ENCODE measurements at regions not wholly inside any gene's neighbourhood (a gene's known extent, or its start where the extent isn't known, plus 50 kb on each side); places are given as distances from the start of the nearest gene placed in this dataset.
"Not testable (repeated sequence)": the region's sequence is repeated elsewhere in the genome, so short reads cannot be mapped to it uniquely, and the experiment has no call there.

DNA sequence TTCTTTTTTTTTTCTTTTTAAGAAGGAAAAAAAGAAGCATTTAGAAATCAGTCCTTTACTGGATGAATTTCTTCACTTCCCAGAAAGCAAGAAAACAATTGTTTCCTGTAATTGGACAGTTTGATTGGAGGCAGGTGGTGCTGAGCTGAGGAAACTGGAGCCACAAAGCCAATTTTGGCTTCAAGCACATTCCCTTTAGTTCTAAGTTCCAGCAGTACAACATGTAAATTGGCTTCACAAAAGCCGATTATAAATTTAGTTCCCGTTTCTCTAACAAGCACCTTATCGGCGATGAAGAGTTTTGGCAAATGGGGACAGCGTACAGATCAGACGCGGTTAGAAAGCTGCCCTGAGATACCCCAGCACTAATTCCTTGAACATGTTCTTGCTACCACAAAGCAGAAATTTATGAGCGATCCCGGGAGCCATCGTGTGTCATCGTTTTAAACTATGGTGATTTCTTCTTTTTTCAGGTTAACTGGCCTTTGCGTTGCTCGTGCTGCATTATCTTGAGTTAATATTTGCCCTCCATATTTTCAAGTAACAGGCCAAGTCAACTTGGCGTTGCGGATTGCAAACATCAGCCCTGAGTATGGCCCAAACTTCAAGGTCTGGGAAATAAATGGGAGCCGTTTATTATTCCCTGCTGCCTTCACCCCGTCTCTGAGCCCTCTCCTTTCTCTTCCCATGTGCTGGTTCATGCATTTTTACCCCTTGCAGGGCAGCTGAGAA, 190.4 kb upstream of the ID2 start:
- DNase-seq: no peak

DNA sequence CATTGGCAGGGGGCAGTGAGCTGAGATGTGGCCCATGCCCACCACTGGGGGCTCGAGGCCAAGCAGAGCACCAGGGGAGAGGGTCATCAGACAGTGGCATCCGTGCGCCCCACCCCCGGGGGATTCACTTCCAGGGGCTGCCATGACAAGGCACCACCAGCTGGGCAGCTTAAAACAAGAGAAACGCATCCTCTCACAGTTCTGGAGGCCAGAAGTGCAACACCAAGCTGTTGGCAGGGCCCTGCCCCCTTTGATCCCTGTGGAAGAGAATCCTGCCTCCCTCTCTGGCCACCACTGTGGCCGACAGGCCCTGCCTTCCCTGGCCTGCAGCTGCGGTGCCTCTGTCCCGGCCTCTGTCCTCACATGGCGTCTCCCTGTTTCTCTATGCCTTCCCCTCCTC, 187.7 kb upstream of the ID2 start:
- DNase-seq: no peak

DNA sequence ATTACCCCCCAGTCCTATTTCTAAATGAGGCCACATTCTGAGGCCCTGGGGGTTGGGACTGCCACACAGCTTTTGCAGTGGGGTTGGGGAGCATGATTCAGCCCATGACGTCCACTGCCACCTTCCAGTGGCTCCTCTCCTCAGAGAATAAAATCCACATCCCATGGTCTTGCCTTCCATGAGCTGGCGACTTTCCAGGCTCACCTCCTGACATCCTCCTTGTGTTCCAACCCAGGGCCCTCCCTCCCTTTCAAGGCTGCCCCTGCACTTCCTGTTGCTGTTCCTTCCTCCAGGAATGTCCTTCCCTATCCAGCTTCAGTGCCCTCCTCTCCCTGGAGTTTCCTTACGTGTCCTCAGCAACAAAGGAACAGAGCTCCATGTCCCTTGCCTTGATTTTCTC, 187.3 kb upstream of the ID2 start:
- DNase-seq: no peak

DNA sequence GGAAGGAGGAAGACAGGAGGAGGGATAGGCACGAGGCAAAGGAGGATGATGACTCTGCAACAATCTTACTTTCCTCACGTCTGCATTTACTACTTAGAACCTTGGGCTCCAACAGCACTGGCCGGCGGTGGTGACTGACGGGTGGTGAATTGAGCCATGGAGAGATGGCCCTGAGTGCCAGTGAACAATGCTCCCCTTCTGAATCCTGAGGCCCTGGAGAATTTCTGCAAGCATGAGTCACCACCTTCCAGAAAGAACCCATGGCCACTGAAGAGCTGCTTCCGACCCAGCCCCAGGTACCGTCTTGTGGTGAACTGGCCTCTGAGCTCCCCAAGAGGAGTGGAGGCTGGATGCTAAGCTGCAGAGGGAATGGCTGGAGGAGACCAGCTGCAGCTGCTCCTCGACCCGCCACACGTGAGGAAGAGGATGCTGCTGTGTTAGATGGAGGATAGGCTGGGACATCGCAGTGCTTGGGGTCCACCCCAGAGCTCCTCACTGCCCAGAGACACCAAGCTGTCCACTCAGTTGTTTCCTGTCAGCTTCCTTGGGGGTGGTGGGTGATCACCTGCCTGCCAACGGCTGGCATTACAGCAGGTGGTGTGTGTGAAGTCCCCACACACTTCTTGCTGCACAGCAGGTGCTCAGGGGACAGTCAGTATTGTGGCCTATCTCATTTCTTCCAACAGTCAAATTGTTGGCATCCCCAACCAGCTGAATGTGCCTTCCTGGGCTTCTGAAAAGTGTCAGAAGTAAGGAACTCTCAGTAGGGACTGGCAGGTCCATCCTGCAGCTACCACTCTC, 186.5 kb upstream of the ID2 start:
- no peak for DNase-seq

- DNase-seq: no peak
These were observed 185.8 kb upstream of the ID2 start for GRCh38 chr2:8496079-8496478.

DNA sequence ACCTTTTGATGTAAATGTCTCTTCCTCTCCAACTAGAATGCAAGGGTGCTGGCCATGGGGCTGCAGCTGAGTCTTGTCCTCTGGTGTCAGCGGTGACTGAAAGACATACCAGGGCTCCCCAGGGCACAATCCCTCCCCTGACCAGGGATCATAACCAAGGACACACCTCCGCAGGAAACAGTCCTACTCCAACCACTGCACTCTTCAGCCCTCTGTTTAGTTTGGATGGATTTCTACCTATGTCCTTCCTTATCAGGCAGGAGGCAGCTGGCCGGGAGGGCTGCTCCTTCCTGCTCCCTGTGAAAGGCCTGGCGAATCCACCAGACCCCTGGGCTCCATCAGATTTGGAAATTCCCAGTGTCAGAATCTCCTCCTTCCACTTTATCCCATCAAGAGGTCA, 185.2 kb upstream of the ID2 start:
- DNase-seq: no peak

DNA sequence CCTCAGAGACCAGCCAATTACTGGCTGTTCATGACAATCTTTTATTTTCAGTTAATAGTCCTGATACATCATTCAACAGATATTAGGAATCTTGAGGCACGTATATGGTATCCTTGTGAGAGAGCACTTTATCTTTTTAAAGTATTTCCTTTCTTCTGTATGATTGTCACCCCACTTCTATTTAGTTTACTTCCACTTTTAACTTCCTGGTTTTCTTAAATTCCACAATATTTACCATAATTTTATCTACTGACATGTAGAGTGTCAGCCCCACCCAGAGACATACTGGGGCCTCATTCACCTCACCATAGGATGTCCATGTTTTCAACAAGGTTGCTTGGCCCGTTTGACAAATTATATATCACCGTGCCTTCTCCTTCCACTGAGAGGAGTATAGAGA, 182.9 kb upstream of the ID2 start:
- DNase-seq: no peak

DNA sequence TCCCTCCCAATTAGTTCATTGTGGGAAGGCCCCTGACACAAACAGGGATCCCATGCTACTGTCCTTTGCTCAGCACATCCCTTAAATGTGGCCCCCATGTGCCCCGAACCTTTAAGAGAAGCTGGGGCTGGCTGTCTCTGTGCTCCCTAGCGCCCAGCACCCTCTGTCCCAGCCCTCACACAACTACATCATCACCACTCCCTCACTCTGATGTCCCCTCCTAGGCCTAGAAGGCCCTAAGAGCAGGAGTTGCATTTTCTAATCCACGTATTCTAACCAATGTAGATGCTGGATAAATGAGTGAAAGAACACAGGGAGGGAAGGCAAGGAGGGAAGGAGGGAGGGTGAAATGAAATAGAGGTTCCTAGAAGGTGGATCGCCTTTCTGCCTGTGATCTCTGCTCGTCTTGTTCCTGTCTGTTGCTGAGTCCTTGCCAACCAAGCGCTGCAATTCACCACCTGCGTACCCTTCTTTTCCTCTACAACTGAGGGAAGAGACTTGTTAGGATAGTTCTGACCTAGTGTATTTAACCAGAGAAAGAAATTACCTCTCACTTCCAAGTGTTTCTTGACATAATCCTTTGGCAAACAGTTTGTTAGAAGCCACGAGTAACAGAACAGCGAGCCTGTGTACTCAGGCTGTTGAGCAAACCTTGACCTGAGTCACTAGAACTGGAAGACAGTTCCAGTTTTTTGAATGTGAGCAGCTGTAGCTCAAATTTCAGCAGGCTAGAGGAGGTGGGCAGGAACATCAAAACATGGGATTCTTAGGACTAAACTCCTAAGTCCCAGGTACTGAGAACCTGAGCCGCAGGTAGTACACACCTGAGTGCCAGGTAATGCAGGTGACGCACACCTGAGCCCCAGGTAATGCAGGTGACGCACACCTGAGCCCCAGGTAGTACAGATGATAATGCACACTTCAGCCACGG, 181.5 kb upstream of the ID2 start:
- DNase-seq: no peak

DNA sequence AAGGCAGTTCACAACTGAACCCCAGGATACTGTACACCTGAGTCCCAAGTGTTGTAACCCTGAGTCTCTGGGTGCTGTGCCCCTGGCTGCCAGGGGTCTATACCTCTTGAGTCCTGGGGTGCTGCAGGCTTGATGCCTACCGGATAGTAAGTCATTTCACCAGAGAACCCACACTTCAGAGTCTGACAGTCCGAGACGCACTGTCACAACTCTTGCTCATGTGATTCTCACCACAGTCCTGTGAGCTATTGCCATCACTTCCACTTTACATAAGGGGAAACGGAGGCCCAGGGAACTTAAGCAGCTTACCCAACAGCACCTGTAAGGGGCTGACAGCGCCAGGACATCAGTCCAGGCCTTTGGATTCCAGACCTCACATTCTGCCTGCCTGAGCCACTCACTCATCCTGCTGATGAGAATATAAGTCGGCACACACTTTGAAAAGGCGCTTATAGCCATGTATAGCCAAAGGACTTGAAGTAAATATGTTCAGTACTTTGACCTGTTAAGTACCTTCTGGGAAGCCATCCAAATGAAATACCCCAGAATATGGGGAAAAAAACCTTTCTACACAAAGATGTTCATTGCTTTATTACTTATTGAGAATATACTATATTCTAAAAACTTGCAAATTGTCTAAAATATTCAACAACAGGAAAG, 180.7 kb upstream of the ID2 start:
- no peak for DNase-seq

DNA sequence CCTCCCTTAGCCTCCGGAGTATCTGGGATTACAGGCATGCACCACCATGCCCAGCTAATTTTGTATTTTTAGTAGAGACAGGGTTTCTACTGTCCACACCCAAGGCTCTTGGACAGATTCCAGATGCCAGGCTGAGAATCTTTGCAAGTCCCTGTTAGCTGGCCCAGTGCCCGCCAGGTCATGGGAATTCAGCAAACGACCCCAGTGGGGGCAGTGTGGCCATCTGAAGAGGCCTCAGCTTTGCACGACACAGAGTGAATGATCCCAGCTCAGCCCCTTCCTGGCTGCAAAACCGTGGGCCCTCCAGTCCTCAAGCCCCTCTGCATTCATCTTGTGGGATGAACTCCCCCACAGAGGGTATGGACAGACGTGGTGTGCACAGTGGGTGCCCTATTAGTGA, 179.5 kb upstream of the ID2 start:
- no peak for DNase-seq

DNA sequence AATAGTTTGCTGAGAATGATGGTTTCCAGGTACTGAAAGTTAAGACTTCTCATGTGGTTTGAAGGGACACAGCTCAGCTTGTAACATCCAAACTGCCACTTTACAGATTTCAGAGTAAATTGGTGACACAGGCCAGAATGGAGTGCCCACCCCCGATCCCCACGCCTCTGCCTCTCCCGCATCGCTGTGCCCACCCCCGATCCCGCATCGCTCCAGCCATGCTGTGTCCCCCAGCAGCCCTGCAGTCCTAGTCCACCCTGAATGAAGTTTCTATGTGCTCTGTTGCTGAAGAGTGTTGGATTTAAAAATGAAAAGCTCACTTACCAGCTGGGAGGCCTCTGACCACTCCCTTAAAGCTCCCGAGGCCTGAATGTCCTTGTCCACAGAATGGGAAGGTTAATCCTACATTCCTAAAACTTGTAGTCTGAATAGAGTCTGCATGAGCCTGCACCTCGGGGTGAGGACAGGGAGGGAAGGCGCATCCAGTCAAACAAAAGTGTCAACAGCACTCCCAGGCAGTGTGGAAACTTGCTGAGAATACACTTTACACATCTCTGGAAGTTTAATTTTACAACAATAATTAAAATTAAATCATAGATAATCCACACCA, 176.4 kb upstream of the ID2 start:
- DNase-seq: no peak

DNA sequence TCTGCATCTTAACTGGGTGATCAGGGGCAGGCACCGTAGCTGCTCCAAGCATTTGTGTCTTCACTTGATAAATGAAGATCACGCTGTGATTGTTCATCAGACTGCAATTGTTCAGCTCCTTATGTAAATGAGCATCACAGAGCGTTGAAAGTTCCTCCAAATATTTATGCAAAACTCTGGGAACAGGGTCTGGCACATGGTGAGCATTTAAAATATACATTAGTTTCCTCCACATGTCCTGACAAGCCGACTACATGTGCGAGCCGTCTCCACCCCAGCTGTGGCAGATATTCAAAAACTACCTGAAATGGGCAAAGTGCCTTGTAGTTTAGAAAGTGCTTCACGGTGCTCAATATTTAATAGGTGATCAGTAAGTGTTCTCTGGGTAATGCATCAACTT, 175.1 kb upstream of the ID2 start:
- DNase-seq: no peak

DNA sequence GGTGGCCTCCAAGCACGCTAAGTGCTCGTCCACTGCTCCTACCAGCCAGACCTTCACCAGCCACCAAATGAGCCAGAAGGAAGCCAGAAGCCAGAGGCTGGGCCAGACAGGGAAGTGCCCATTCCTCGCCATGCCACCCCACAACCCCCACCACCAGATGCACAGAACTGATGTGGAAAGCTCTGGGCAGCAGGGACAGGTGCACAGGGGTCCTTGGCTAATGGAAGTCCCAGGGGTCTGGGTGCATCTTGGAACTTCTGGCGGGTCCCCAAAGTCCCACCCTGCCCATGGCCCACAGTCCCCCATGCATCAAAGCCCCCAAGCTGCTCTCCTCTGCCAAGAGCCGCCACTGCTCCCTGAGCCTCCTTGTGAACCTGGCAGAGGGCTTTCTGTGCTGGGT, 173.1 kb upstream of the ID2 start:
- DNase-seq: no peak

DNA sequence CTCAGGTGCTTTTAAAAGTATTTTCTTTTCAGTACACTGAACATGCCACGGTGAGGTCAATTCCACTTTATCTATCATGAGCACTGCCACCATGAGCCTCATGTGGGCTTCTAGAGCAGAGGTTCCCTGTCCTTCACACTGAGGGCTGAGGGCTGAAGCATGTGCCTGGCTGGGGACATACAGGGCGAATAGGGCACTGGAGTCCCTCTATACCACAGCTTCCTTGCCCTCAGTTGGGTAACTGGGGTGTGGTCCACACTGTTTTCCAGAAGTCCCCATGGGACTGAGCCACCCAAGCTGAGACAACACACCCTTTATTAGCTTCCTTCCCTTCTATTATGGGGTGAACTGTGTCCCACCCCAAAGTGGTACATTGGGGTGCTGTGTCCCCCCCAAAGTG, 172.2 kb upstream of the ID2 start:
- no peak for DNase-seq

- DNase-seq: not testable (repeated sequence)
These were observed 171.8 kb upstream of the ID2 start for GRCh38 chr2:8510055-8510454.

DNA sequence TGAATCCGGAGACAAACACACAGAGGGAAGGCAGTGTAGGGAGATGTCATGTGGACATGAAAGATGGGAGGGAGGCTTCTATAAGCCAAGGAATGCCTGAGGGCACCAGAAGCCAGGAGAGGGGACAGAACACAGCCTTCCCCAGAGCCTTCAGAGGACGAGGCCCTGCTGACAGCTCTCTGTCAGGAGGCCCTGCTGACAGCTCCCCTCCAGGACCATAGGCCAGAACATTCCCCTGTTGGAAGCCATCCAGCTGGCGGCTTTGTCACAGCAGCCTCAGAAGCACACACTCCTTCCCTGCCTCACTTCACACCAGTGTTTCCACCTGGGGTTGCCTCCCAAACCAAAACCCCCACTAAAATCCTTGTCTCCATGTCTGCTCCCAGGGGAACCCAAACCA, 171.3 kb upstream of the ID2 start:
- no peak for DNase-seq

- DNase-seq: no peak
These were observed 169.8 kb upstream of the ID2 start for GRCh38 chr2:8511868-8512612.

DNA sequence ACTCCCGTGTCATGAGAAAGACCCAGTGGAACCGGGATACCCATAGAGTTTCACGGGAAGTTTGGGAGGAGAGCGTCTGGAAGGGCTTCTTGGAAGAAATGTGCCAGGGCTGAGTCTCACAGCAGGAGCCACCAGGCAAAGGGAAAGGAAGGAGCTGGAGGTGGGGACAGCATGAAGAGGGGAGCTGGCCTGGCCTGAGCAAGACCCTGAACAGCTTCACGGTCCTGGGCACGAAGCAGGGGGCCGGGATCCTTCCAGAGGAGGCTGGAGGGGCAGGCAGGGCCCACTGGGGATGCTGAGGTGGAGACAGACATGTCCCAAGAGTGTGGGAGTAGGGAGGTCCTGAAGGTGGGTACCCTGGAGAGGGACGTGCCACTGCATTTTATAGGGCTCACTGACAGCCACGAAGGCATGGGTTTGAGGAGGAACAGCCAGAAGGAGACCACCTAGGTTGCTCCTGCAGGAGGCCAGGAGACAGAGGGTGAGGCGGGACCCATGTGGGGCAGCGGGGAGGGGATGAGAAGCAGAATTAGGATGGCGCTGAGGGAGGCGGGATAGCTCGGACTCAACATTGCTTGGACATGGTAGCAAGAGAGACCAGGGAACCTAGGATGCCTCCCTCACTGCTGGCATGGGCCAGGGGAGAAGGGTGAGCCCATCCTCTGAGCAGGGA, 168.1 kb upstream of the ID2 start:
- DNase-seq: no peak

DNA sequence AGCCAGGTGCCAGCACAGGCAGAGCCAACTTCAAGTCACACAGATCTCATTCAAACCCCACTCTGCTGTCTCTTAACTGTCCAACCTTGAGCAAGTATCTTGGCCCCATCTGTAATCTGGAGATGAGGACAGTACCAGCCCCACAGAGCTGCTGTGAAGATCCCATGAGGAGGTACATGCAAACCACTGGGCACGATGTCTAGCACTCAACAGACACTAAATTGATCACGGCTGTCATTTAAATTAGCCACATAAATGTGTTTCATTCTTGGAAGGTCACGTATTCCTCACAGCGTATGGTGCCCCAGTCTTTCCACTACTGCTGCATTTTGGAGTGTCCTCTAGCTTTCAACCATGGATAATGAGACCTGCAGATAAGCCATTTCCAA, 167.6 kb upstream of the ID2 start:
- no peak for DNase-seq
